HCT116 (cell line): ENCODE measurements at regions not wholly inside any gene's neighbourhood (a gene's known extent, or its start where the extent isn't known, plus 50 kb on each side); places are given as distances from the start of the nearest gene placed in this dataset.

Experiments
- ATAC-seq: fragments of 200-7000 bp; cut with Tn5 transposase; 2 replicates; pipeline ENCODE4 v1.9.1; 2020; ENCODE audit warnings: mild to moderate bottlenecking, moderate library complexity
- BruUV-seq: library from RNA; stranded (reverse); fragments of 400-500 nt; replicated peaks from 2 replicates; lab custom pipeline; 2021; lab: Mats Ljungman, UMichigan
- CTCF ChIA-PET: fragments of 300-600 bp; sonication (Branson Sonifier 250); formaldehyde crosslinking; loops from one replicate; lab custom pipeline; 2021; ENCODE audit warnings: antibody characterized with exemption; lab: Charles Lee
- POLR2A ChIA-PET: fragments of 300-600, 350-600 bp; sonication (Branson Sonifier 250); formaldehyde crosslinking; loops from one replicate; lab custom pipeline; 2021; ENCODE audit warnings: antibody characterized with exemption; lab: Charles Lee
- RAD21 ChIA-PET, 2 experiments: fragments of 300-600 bp; sonication (Branson Sonifier 250); formaldehyde crosslinking; loops; one replicate each; lab custom pipeline; 2023; ENCODE audit warnings: low total read pairs in 2 of 2; ENCODE audit not compliant: uncharacterized antibody in 2 of 2, unreplicated experiment in 2 of 2, low non-redundant PET in 1 of 2; lab: Charles Lee
- DNase-seq: peaks from one replicate; pipeline ENCODE4 v3.0.0-alpha.2; 2010; ENCODE audit warnings: low read depth, low spot score
- H2AFZ ChIP-seq: fragments of 200-600 bp; shearing (Covaris generic), sonication (generic); 2 replicates; pipeline ENCODE4 v1.6.1; 2017; ENCODE audit warnings: low read depth, mixed run types, mixed read lengths, antibody characterized with exemption, low read length; ENCODE audit not compliant: poor library complexity, severe bottlenecking
- H3K27ac ChIP-seq: 2 replicates; pipeline ENCODE4 v1.5.1; 2012; ENCODE audit warnings: low read depth, low read length
- H3K27me3 ChIP-seq: fragments of 200-600 bp; sonication (generic); 2 replicates; pipeline ENCODE4 v1.6.1; 2016; ENCODE audit warnings: mixed run types, low read length, mixed read lengths; ENCODE audit not compliant: insufficient read depth
- H3K36me3 ChIP-seq, 2 experiments: fragments of 200-500 bp in 1 of 2; fragments of 200-600 bp in 1 of 2; sonication (Bioruptor generic) in 1 of 2; sonication (generic) in 1 of 2; 2 replicates each; pipeline versions ENCODE4 v1.5.1 to v1.6.1; 2014 to 2016; ENCODE audit warnings: low read length in 2 of 2, inconsistent platforms in 1 of 2, mixed read lengths in 1 of 2, mixed run types in 1 of 2; ENCODE audit not compliant: insufficient read depth in 2 of 2, control insufficient read depth in 1 of 2
- H3K4me1 ChIP-seq, 2 experiments: fragments of 200-600 bp in 1 of 2; sonication (generic) in 1 of 2; 2 replicates each; pipeline versions ENCODE4 v1.5.1 to v1.6.1; 2012 to 2017; ENCODE audit warnings: low read length in 2 of 2, inconsistent platforms in 1 of 2, mild to moderate bottlenecking in 1 of 2, mixed read lengths in 1 of 2, mixed run types in 1 of 2, moderate library complexity in 1 of 2; ENCODE audit not compliant: insufficient read depth in 2 of 2, control insufficient read depth in 1 of 2
- H3K4me2 ChIP-seq: fragments of 200-600 bp; sonication (generic); 2 replicates; pipeline ENCODE4 v1.6.1; 2017; ENCODE audit warnings: mixed run types, low read length, mixed read lengths
- H3K4me3 ChIP-seq, 2 experiments: fragments of 200-600 bp in 1 of 2; sonication (generic) in 1 of 2; replicated peaks in 1 of 2; 2 replicates each; pipeline ENCODE4 v1.5.1; 2011 to 2016; ENCODE audit warnings: low read length in 2 of 2, control low read depth in 1 of 2, low read depth in 1 of 2, mild to moderate bottlenecking in 1 of 2, mixed read lengths in 1 of 2, mixed run types in 1 of 2
- H3K79me2 ChIP-seq: fragments of 200-600 bp; sonication (generic); 2 replicates; pipeline ENCODE4 v1.6.1; 2017; ENCODE audit warnings: mild to moderate bottlenecking, mixed run types, low read length, moderate library complexity, mixed read lengths; ENCODE audit not compliant: insufficient read depth
- H3K9ac ChIP-seq: fragments of 200-600 bp; sonication (generic); 2 replicates; pipeline ENCODE4 v1.6.1; 2016; ENCODE audit warnings: low read length, mixed read lengths
- H3K9me2 ChIP-seq: fragments of 200-600 bp; sonication (generic), shearing (Covaris generic); 2 replicates; pipeline ENCODE4 v1.6.1; 2017; ENCODE audit warnings: mixed run types, mild to moderate bottlenecking, moderate library complexity; ENCODE audit not compliant: insufficient read depth
- H3K9me3 ChIP-seq, 2 experiments: fragments of 200-500 bp in 1 of 2; fragments of 200-600 bp in 1 of 2; sonication (Bioruptor generic) in 1 of 2; sonication (generic) in 1 of 2; 2 replicates each; pipeline ENCODE4 v1.6.1; 2014 to 2017; ENCODE audit warnings: low read length in 2 of 2, mixed read lengths in 2 of 2, inconsistent platforms in 1 of 2, low read depth in 1 of 2, mild to moderate bottlenecking in 1 of 2, mixed run types in 1 of 2, moderate library complexity in 1 of 2; ENCODE audit not compliant: control insufficient read depth in 1 of 2, insufficient read depth in 1 of 2
- H4K20me1 ChIP-seq: fragments of 200-600 bp; sonication (generic), shearing (Covaris generic); 2 replicates; pipeline ENCODE4 v1.6.1; 2017; ENCODE audit warnings: mixed run types, mild to moderate bottlenecking, moderate library complexity; ENCODE audit not compliant: insufficient read depth
- ATF3 ChIP-seq: IDR thresholded peaks from 2 replicates; pipeline ENCODE4 v1.6.1; 2012
- CBX3 ChIP-seq: IDR thresholded peaks from 2 replicates; pipeline ENCODE4 v1.6.1; 2012; ENCODE audit warnings: low read depth
- CEBPB ChIP-seq: IDR thresholded peaks from 2 replicates; pipeline ENCODE4 v1.6.1; 2012; ENCODE audit warnings: low read depth
- CTCF ChIP-seq, 3 experiments: fragments of 200-600 bp in 1 of 3; sonication (generic) in 1 of 3; IDR thresholded peaks in 2 of 3; conservative IDR thresholded peaks in 1 of 3; 2 replicates each; pipeline ENCODE4 v1.5.1; 2012 to 2017; ENCODE audit warnings: low read depth in 2 of 3, low read length in 2 of 3, antibody characterized with exemption in 1 of 3, borderline replicate concordance in 1 of 3, control low read depth in 1 of 3, mild to moderate bottlenecking in 1 of 3, mixed read lengths in 1 of 3, mixed run types in 1 of 3, moderate library complexity in 1 of 3; ENCODE audit not compliant: insufficient read depth in 1 of 3
- EGR1 ChIP-seq: IDR thresholded peaks from 2 replicates; pipeline ENCODE4 v1.6.1; 2012; ENCODE audit warnings: low read depth
- ELF1 ChIP-seq: IDR thresholded peaks from 2 replicates; pipeline ENCODE4 v1.6.1; 2012; ENCODE audit warnings: low read depth, borderline replicate concordance
- EZH2phosphoT487 ChIP-seq: fragments of 200-600 bp; IDR thresholded peaks from 2 replicates; pipeline ENCODE4 v1.6.1; 2018; ENCODE audit warnings: antibody characterized with exemption, borderline replicate concordance
- FOSL1 ChIP-seq: IDR thresholded peaks from 2 replicates; pipeline ENCODE4 v1.6.1; 2012; ENCODE audit warnings: low read depth
- JUND ChIP-seq: IDR thresholded peaks from 2 replicates; pipeline ENCODE4 v1.6.1; 2012
- MAX ChIP-seq: IDR thresholded peaks from 2 replicates; pipeline ENCODE4 v1.6.1; 2012
- POLR2A ChIP-seq: IDR thresholded peaks from 2 replicates; pipeline ENCODE4 v1.7.0; 2011; ENCODE audit warnings: borderline replicate concordance; ENCODE audit not compliant: insufficient read depth, insufficient read length; ENCODE audit errors: extremely low read depth
- POLR2AphosphoS5 ChIP-seq: IDR thresholded peaks from 2 replicates; pipeline ENCODE4 v1.6.1; 2011; ENCODE audit warnings: mild to moderate bottlenecking, low read depth, low read length, moderate library complexity
- RAD21 ChIP-seq: IDR thresholded peaks from 2 replicates; pipeline ENCODE4 v1.6.1; 2012; ENCODE audit warnings: low read depth, mild to moderate bottlenecking
- REST ChIP-seq: IDR thresholded peaks from 2 replicates; pipeline ENCODE4 v1.6.1; 2012; ENCODE audit warnings: low read depth
- SP1 ChIP-seq: IDR thresholded peaks from 2 replicates; pipeline ENCODE4 v1.6.1; 2012; ENCODE audit warnings: low read depth
- SRF ChIP-seq: IDR thresholded peaks from 2 replicates; pipeline ENCODE4 v1.6.1; 2012; ENCODE audit warnings: low read depth
- TCF7L2 ChIP-seq: IDR thresholded peaks from 2 replicates; pipeline ENCODE4 v1.7.0; 2011; ENCODE audit warnings: borderline replicate concordance, inconsistent platforms; ENCODE audit not compliant: insufficient read depth, insufficient read length; ENCODE audit errors: extremely low read depth
- YY1 ChIP-seq: IDR thresholded peaks from 2 replicates; pipeline ENCODE4 v1.6.1; 2011; ENCODE audit warnings: low read length, low read depth, moderate library complexity, mild to moderate bottlenecking; ENCODE audit not compliant: insufficient replicate concordance; ENCODE audit errors: extremely low read depth
- ZBTB33 ChIP-seq: IDR thresholded peaks from 2 replicates; pipeline ENCODE4 v1.6.1; 2011; ENCODE audit warnings: mild to moderate bottlenecking, low read length, moderate library complexity; ENCODE audit not compliant: insufficient replicate concordance; ENCODE audit errors: extremely low read depth
- ZFX ChIP-seq: fragments of 450-650 bp; IDR thresholded peaks from 2 replicates; pipeline ENCODE4 v1.6.1; 2017
- intact Hi-C: fragments of 100-400 bp; cut with micrococcal nuclease; formaldehyde crosslinking; loops from 2 replicates; pipeline ENCODE4 v1.10.0; 2022

GRCh38 chr6:27016689-27017088 is 230.8 kb upstream of the PRSS16 start:
- peaks cover 0 to 5% of the 10 kb centered on the region in 2 experiments; a peak in 1 of 4 replicates for H3K4me1 ChIP-seq
- intact Hi-C loops: no loop called here
- H4K20me1 ChIP-seq: no peaks in the 10 kb centered on the region
- BruUV-seq: no TSS peak
- ChIA-PET POLR2A (no interaction called here), RAD21 (no interaction called here), CTCF (no interaction called here)
- ATAC-seq (no peak), DNase-seq (no peak)
- no peaks in the 10 kb centered on the region for H3K27me3 ChIP-seq
- H2AFZ ChIP-seq: no peak overlapping the region
- peaks cover 2% of the 10 kb centered on the region; the same call in 1 of the 2 replicates for H3K79me2 ChIP-seq
- TF ChIP-seq REST: no peak
- no peak for TF ChIP-seq FOSL1
- TF ChIP-seq ATF3: no peak
- no peak for TF ChIP-seq SRF
- no peak for TF ChIP-seq ELF1
- no peak for TF ChIP-seq ZBTB33
- no peak for TF ChIP-seq RAD21
- no peak for TF ChIP-seq CEBPB
- TF ChIP-seq EZH2phosphoT487: no peak
- no peak for TF ChIP-seq MAX
- no peak for TF ChIP-seq CTCF (IDR thresholded peaks at IDR 0.05 in 2 of 3, conservative IDR thresholded peaks at IDR 0.05 in 1 of 3; ENCODE audit: borderline replicate concordance in 1 of 3, insufficient read depth in 1 of 3, low read depth in 2 of 3, low read length in 2 of 3)
- no peak for TF ChIP-seq SP1
- TF ChIP-seq POLR2AphosphoS5: no peak
- TF ChIP-seq JUND: no peak
- no peak for TF ChIP-seq YY1
- TF ChIP-seq CBX3: no peak
- TF ChIP-seq EGR1: no peak
- TF ChIP-seq TCF7L2: no peak
- TF ChIP-seq POLR2A: no peak
- TF ChIP-seq ZFX: no peak
- H3K9me2 ChIP-seq: no peaks in the 10 kb centered on the region
- H3K4me2 ChIP-seq: no peak overlapping the region
- no peaks in the 10 kb centered on the region for H3K36me3 ChIP-seq
- H3K4me3 ChIP-seq: no peak overlapping the region
- H3K9me3 ChIP-seq: peaks cover 0 to 4% of the 10 kb centered on the region in 2 experiments; a peak in 1 of 4 replicates
- H3K9ac ChIP-seq: no peak overlapping the region
- no peak overlapping the region for H3K27ac ChIP-seq
